HuH-7 (cell line): ENCODE measurements at regions not wholly inside any gene's neighbourhood (a gene's known extent, or its start where the extent isn't known, plus 50 kb on each side); places are given as distances from the start of the nearest gene placed in this dataset.
"Not testable (repeated sequence)": the region's sequence is repeated elsewhere in the genome, so short reads cannot be mapped to it uniquely, and the experiment has no call there.

Source experiments
- DNase-seq: peaks from one replicate; pipeline ENCODE4 v3.0.0; 2011; ENCODE audit warnings: low spot score

- no peak for DNase-seq
These were observed 309.7 kb downstream of the GUCY2F start for GRCh38 chrX:109172091-109172602.

GRCh38 chrX:109155161-109155560, 326.7 kb downstream of the GUCY2F start:
- no peak for DNase-seq

GRCh38 chrX:109144173-109144572, 337.7 kb downstream of the GUCY2F start:
- DNase-seq: not testable (repeated sequence)

- no peak for DNase-seq
These were observed 341.4 kb downstream of the GUCY2F start for GRCh38 chrX:109140463-109140862.

- DNase-seq: no peak
These were observed 347.1 kb downstream of the GUCY2F start for GRCh38 chrX:109134777-109135176.

GRCh38 chrX:109125304-109125703, 356.6 kb downstream of the GUCY2F start:
- DNase-seq: no peak

GRCh38 chrX:109089359-109089758, 353.0 kb upstream of the IRS4 start:
- DNase-seq: no peak

GRCh38 chrX:109077788-109078187, 341.4 kb upstream of the IRS4 start:
- no peak for DNase-seq

GRCh38 chrX:109054181-109054581, 317.8 kb upstream of the IRS4 start:
- DNase-seq: not testable (repeated sequence)

GRCh38 chrX:109049903-109050302, 313.5 kb upstream of the IRS4 start:
- DNase-seq: no peak

GRCh38 chrX:109049416-109049815, 313.1 kb upstream of the IRS4 start:
- DNase-seq: no peak

- no peak for DNase-seq
These were observed 303.7 kb upstream of the IRS4 start for GRCh38 chrX:109040057-109040456.

GRCh38 chrX:109036624-109037023, 300.3 kb upstream of the IRS4 start:
- DNase-seq: no peak

- no peak for DNase-seq
These were observed 257.5 kb upstream of the IRS4 start for GRCh38 chrX:108993909-108994308.

GRCh38 chrX:108972899-108973298, 236.5 kb upstream of the IRS4 start:
- not testable (repeated sequence) for DNase-seq

- no peak for DNase-seq
These were observed 210.8 kb upstream of the IRS4 start for GRCh38 chrX:108947205-108947604.

GRCh38 chrX:108946531-108946930, 210.2 kb upstream of the IRS4 start:
- no peak for DNase-seq

- no peak for DNase-seq
These were observed 209.6 kb upstream of the IRS4 start for GRCh38 chrX:108945883-108946523.

GRCh38 chrX:108914791-108915190, 178.4 kb upstream of the IRS4 start:
- DNase-seq: no peak

GRCh38 chrX:108903831-108904230, 167.5 kb upstream of the IRS4 start:
- not testable (repeated sequence) for DNase-seq

GRCh38 chrX:108900333-108900732, 164.0 kb upstream of the IRS4 start:
- no peak for DNase-seq

- not testable (repeated sequence) for DNase-seq
These were observed 160.0 kb upstream of the IRS4 start for GRCh38 chrX:108896349-108896748.

GRCh38 chrX:108892501-108892900, 156.1 kb upstream of the IRS4 start:
- DNase-seq: no peak

- no peak for DNase-seq
These were observed 139.2 kb upstream of the IRS4 start for GRCh38 chrX:108875548-108875947.
